WI38 (cell line): ENCODE measurements at regions not wholly inside any gene's neighbourhood (a gene's known extent, or its start where the extent isn't known, plus 50 kb on each side); places are given as distances from the start of the nearest gene placed in this dataset.

Source experiments
- H3K4me3 ChIP-seq: 2 replicates; pipeline ENCODE4 v1.5.1; 2011; ENCODE audit warnings: low read depth, mild to moderate bottlenecking, control low read depth, low read length
- TF ChIP-seq, protein P1 (sequence below): IDR thresholded peaks from 2 replicates; pipeline ENCODE4 v1.5.1; 2012; ENCODE audit warnings: low read depth, mild to moderate bottlenecking, control low read depth, low read length

DNA sequence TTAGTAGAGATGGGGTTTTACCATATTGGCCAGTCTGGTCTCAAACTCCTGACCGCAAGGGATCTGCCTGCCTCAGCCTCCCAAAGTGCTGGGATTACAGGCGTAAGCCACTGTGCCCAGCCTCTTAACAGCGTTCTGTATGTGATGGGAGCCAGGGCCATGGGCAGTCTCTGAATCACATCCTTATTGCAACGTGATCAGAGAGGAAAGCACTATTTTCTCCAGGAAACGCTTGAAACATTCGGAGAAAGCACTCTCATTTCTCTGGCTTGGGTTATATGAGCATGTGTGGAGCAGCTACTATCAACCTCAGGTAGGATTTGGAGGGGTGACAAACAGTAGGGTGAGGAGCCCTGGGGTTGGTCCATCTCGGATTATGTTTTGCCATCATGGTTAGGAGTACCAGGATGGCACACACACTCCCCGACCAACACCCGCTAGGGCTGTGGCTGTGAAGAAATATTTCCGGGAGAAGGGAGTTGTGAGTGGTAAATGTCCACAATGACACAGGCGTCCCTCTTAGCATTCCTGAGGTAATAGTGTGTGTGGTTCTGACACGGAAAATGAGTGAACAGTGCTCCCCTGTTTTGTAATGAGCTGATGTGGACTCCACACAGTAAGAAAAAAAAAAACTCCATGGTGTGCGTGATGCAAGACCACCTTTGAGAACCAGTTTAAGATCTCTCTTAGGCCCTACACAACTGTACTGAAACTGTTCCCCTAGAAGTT, 406.2 kb upstream of the ZNF608 start:
- H3K4me3 ChIP-seq = no peak overlapping the region
- TF ChIP-seq, protein P1, sequence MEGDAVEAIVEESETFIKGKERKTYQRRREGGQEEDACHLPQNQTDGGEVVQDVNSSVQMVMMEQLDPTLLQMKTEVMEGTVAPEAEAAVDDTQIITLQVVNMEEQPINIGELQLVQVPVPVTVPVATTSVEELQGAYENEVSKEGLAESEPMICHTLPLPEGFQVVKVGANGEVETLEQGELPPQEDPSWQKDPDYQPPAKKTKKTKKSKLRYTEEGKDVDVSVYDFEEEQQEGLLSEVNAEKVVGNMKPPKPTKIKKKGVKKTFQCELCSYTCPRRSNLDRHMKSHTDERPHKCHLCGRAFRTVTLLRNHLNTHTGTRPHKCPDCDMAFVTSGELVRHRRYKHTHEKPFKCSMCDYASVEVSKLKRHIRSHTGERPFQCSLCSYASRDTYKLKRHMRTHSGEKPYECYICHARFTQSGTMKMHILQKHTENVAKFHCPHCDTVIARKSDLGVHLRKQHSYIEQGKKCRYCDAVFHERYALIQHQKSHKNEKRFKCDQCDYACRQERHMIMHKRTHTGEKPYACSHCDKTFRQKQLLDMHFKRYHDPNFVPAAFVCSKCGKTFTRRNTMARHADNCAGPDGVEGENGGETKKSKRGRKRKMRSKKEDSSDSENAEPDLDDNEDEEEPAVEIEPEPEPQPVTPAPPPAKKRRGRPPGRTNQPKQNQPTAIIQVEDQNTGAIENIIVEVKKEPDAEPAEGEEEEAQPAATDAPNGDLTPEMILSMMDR = no peak

DNA sequence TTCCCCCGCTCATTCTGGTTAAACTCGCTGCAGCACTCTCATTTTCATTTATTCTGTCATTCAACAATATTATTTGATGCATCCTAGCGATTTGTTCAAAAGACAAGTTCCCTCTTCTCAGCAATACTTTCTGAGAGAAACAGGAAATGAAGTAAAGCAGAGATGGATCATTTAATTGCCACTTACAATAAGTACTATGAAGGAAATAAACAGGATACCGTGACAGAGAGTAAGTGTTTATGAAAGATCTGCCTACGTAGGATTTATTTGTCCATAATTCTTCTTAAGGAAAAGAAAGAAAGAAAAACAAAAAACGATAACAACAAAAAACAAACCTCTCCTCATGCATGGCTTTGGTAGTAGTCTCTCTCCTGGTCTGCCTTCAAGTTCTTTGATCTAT, 406.8 kb upstream of the ZNF608 start:
- TF ChIP-seq, protein P1 = no peak
- no peak overlapping the region for H3K4me3 ChIP-seq

DNA sequence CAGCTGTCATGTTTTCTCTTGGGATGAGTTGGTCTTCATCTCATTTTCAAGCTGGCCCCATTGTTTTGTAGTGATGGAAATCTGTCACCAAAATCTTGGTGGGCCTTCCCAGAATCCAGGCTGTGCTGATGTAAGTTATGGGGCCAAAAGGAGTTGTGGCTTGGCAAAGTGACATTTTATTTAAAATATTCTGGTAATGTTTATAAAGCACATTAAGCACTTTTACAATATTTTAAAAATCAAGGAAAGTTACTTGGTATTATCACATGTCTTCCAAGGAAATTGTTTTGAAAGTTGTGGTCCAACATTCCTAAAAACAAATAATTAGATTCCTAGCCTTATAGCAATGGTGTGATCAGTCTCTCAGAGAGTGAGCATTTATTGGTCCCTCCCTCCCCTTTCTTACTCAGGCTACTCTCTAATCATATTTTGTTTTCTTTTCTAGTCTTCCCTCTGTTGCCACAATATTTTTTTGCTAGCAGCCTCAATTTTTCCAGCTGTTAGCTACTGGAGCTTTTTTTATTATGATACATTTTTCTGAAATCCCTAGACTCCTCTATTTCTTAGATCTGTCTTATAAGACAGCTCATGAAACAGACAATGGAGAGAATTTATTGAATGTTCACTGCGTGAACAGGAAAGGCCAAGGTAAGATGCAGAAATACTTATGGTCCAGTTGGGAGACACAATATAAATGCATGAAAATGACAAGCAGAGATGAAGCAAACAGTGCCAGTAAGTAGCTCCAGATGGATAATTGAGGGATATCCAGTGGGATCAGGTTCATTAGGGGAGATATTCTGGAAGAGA, 408.1 kb upstream of the ZNF608 start:
- no peak overlapping the region for H3K4me3 ChIP-seq
- TF ChIP-seq, protein P1 = no peak

DNA sequence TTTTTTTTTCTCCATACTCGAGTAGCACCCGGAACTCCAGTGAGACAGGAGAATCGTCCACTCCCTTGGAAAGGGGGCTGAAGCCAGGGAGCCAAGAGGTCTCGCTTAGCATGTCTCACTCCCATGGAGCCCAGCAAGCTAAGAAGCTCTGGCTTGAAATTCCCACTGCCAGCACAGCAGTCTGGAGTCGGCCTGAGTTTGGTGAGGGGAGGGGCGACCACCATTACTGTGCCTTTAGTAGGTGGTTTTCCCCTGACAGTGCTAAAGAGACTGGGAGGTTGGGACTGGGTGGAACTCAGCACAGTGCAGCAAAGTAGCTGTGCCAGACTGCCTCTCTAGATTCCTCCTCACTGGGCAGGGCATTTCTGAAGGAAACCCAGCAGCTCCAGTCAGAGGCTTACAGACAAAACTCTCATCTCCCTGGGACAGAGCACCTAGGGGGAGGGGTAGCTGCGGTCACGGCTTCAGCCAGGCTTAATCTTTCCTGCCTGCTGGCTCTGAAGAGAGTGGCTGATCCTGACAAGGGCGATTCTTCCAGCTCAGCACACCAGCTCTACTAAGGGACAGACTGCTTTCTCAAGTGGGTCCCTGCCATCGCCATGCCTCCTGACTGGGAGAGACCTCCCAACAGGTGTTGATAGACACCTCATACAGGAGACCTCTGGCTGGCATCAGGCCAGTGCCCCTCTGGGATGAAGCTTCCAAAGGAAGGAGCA, 414.5 kb upstream of the ZNF608 start:
- TF ChIP-seq, protein P1 = no peak
- no peak overlapping the region for H3K4me3 ChIP-seq

DNA sequence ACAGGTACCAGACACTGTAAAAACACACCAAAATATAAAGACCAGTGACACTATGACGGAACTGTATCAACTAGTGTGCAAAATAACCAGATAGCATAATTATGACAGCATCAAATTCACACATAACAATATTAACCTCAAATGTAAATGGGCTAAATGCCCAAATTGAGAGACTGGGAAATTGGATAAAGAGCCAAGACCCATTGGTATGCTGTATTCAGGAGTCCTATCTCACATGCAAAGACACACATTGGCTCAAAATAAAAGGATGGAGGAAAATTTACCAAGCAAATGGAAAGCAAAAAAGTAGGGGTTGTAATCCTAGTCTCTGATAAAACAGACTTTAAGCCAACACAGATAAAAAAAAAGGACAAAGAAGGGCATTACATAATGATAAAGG, 416.3 kb upstream of the ZNF608 start:
- TF ChIP-seq, protein P1 = no peak
- H3K4me3 ChIP-seq = no peak overlapping the region

DNA sequence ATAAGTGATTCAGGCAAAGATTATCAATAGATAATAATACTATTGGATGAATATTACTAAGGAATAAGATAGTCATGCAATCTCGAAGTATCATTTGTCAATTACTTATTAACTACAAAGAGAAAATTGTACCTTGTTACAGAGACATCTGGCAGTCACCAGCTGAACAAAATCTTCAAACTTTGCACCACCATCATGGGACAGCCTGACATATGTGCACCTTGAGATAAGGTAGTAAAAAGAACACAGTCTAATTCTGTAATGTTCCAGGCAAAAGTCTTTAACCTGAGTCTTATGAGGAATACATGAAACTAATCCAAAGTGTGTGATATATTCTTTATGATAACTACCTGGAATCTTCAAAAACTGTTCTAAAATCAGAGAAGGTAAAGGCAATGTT, 423.0 kb upstream of the ZNF608 start:
- TF ChIP-seq, protein P1 = no peak
- no peak overlapping the region for H3K4me3 ChIP-seq
